ENCODE measurements at regions not wholly inside any gene's neighbourhood (a gene's known extent, or its start where the extent isn't known, plus 50 kb on each side); places are given as distances from the start of the nearest gene placed in this dataset.

DNA sequence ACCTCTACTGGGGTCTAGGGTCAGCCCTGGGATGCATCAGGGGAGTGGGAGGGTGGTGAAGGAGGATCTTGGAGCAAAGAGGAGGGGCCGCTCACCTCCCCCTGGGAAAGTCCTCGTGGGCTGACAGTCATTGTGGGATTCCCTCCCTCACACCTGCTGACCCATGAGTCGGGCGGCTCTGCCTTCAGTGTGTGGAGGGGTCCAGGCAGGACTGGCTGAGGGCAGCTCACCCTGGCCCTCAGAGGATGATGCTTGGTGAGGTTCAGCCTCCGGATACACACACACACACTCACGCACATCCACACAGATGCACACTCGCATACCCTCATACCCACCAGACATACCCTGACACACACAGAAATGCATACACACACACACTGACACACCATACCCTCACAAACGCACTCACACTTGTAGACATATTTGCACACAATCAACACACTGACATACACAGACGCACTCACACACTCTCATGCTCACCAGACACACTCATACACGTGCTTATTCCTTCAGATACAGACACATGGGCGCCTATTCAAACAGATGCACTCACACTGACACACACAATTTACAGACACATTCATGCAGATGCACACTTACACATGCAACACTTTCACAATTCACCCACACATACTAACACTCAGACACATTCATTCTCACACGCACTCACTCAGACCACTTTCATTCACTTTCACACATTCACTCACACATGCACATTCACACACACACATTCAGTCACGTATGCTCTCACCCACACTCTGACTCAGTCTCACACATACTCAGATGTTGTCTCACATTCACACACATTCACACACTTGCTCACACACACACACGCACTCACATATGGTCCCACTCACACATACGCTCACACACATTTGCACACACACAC lies 105.1 kb upstream of the RPL38 start:
- WGBS, 2 experiments (ENCODE audit: extremely low coverage in 1 of 2, insufficient coverage in 1 of 2, insufficient read length in 1 of 2, insufficient replicate concordance in 2 of 2, low coverage in 1 of 2, low lambda C conversion rate in 2 of 2, missing lambda C conversion rate in 1 of 2): 89 to 100% methylated on average over 1 to 14 of the region's 15 CpGs
- POLR2A ChIA-PET (ENCODE audit: partially characterized antibody): no interaction called here
- TF ChIP-seq POLR2AphosphoS5 (IDR thresholded peaks at IDR 0.05; ENCODE audit: low read depth, low read length): no peak
- TF ChIP-seq SIX5 (IDR thresholded peaks at IDR 0.05; ENCODE audit: low read depth, low read length): no peak
- no peak for TF ChIP-seq BRCA1 (IDR thresholded peaks at IDR 0.05; ENCODE audit: low read depth, low read length)
- TF ChIP-seq HDAC6 (IDR thresholded peaks at IDR 0.05; ENCODE audit: low read depth, low read length): no peak
- no peak for TF ChIP-seq BCL11A (IDR thresholded peaks at IDR 0.05; ENCODE audit: low read depth in 2 of 2, low read length in 2 of 2)
- TF ChIP-seq, protein P1, sequence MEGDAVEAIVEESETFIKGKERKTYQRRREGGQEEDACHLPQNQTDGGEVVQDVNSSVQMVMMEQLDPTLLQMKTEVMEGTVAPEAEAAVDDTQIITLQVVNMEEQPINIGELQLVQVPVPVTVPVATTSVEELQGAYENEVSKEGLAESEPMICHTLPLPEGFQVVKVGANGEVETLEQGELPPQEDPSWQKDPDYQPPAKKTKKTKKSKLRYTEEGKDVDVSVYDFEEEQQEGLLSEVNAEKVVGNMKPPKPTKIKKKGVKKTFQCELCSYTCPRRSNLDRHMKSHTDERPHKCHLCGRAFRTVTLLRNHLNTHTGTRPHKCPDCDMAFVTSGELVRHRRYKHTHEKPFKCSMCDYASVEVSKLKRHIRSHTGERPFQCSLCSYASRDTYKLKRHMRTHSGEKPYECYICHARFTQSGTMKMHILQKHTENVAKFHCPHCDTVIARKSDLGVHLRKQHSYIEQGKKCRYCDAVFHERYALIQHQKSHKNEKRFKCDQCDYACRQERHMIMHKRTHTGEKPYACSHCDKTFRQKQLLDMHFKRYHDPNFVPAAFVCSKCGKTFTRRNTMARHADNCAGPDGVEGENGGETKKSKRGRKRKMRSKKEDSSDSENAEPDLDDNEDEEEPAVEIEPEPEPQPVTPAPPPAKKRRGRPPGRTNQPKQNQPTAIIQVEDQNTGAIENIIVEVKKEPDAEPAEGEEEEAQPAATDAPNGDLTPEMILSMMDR (IDR thresholded peaks at IDR 0.05; ENCODE audit: control extremely low read depth in 1 of 3, insufficient read depth in 1 of 3, low read depth in 1 of 3, low read length in 3 of 3): no peak
- no peak for TF ChIP-seq RBBP5 (IDR thresholded peaks at IDR 0.05; ENCODE audit: borderline replicate concordance, low read depth, low read length)
- TF ChIP-seq EGR1 (IDR thresholded peaks at IDR 0.05; ENCODE audit: borderline replicate concordance, low read depth, low read length): no peak
- TF ChIP-seq EZH2 (IDR thresholded peaks at IDR 0.05; ENCODE audit: low read depth, low read length, severe bottlenecking): no peak
- TF ChIP-seq BACH1 (IDR thresholded peaks at IDR 0.05; ENCODE audit: low read length): no peak

More for the DNA sequence above, 105.1 kb upstream of the RPL38 start:
- H3K27me3 ChIP-seq (replicated peaks in 1 of 4; ENCODE audit: control insufficient read depth in 3 of 4, extremely low read depth in 1 of 4, insufficient read depth in 3 of 4, low read length in 3 of 4): no peaks in the 10 kb centered on the region
- no peak overlapping the region for H4K5ac ChIP-seq (ENCODE audit: insufficient read length, low read depth, low read length)
- H2BK12ac ChIP-seq (ENCODE audit: low read depth, low read length): peak overlapping the region; percentile 81; the same call in 1 of the 2 replicates
- CTCF ChIA-PET (ENCODE audit: partially characterized antibody): no interaction called here
- no peak overlapping the region for H4K91ac ChIP-seq (replicated peaks; ENCODE audit: insufficient read length, low read length)
- H2AFZ ChIP-seq (ENCODE audit: low read length): no peak overlapping the region
- no peaks in the 10 kb centered on the region for H4K20me1 ChIP-seq (replicated peaks in 1 of 2; ENCODE audit: control insufficient read depth in 1 of 2, insufficient read depth in 2 of 2, low read length in 2 of 2)
- no peaks in the 10 kb centered on the region for H3K9me3 ChIP-seq (ENCODE audit: insufficient read depth in 2 of 2, low read depth in 1 of 2, low read length in 1 of 2)
- H3K14ac ChIP-seq (ENCODE audit: insufficient read length): no peak overlapping the region
- peak overlapping the region in 2 of 4 experiments; percentile 2 to 18; a peak in 1 of 7 replicates for H3K9ac ChIP-seq (replicated peaks in 1 of 4; ENCODE audit: extremely low read depth in 1 of 4, low read depth in 3 of 4, low read length in 3 of 4)
- no peak overlapping the region for H3K4me2 ChIP-seq (ENCODE audit: insufficient read depth in 1 of 2, low read depth in 2 of 2, low read length in 2 of 2)
- H2BK5ac ChIP-seq (ENCODE audit: low read depth, low read length): peak overlapping the region; percentile 26; the same call in 1 of the 2 replicates
- H3K36me3 ChIP-seq (ENCODE audit: control insufficient read depth in 2 of 4, insufficient read depth in 4 of 4, low read length in 3 of 4): no peaks in the 10 kb centered on the region
- H3K4me1 ChIP-seq (replicated peaks in 1 of 4; ENCODE audit: control insufficient read depth in 3 of 4, insufficient read depth in 4 of 4, low read length in 3 of 4): peaks cover 0 to 7% (median 4%) of the 10 kb centered on the region in 4 experiments; a peak in 3 of 7 replicates
- H2AK5ac ChIP-seq (ENCODE audit: low read depth, low read length): peak overlapping the region; percentile 93
- no peak overlapping the region for H3K4me3 ChIP-seq (ENCODE audit: extremely low read depth in 1 of 4, insufficient read depth in 2 of 4, low read depth in 3 of 4, low read length in 4 of 4)
- no peaks in the 10 kb centered on the region for H3K79me1 ChIP-seq (ENCODE audit: low read depth, low read length)
- no peak overlapping the region for H2BK15ac ChIP-seq (ENCODE audit: low read length)
- H3K18ac ChIP-seq (ENCODE audit: extremely low read depth, low read length): no peak overlapping the region
- H3K56ac ChIP-seq (replicated peaks; ENCODE audit: insufficient read length, low read depth, low read length): no peak overlapping the region
- no peak overlapping the region for H3K4ac ChIP-seq (replicated peaks; ENCODE audit: insufficient read length, low read depth, low read length)
- H3K23ac ChIP-seq (ENCODE audit: insufficient read length): no peak overlapping the region
- peaks cover 7% of the 10 kb centered on the region; the same call in 1 of the 2 replicates for H3K23me2 ChIP-seq (ENCODE audit: low read depth, low read length)
- H3K79me2 ChIP-seq (ENCODE audit: control insufficient read depth in 1 of 2, insufficient read depth in 2 of 2, low read length in 2 of 2): no peaks in the 10 kb centered on the region
- H4K8ac ChIP-seq (ENCODE audit: extremely low read depth, insufficient read depth, low read length): no peak overlapping the region
- DNase-seq (ENCODE audit: low read depth in 1 of 2, low spot score in 2 of 2) (no peak), FAIRE-seq (no peak)
- no peak overlapping the region for H3K27ac ChIP-seq (ENCODE audit: low read depth, low read length)
- no peak overlapping the region for H2BK120ac ChIP-seq (replicated peaks; ENCODE audit: low read depth, low read length)
- 0 out of 2 replicates have a peak overlapping the region, but pooled peaks have one; percentile 9 for H2BK20ac ChIP-seq (ENCODE audit: low read length)
